Lower lobe of right lung (tissue), 2 donors: ENCODE measurements at regions not wholly inside any gene's neighbourhood (a gene's known extent, or its start where the extent isn't known, plus 50 kb on each side); places are given as distances from the start of the nearest gene placed in this dataset.

Source experiments
- ATAC-seq, 2 donors: fragments of 200-7000 bp; cut with Tn5 transposase; one replicate each; pipeline ENCODE4 v1.9.1; 2020 to 2022; ENCODE audit warnings: mild to moderate bottlenecking in 2 of 2, moderate library complexity in 2 of 2
- DNase-seq: peaks from one replicate; pipeline ENCODE4 v3.0.0-alpha.2; 2020
- H3K27ac ChIP-seq: fragments of 200-600 bp; one replicate; pipeline ENCODE4 v1.8.0; 2022
- H3K27me3 ChIP-seq: fragments of 200-600 bp; one replicate; pipeline ENCODE4 v1.8.0; 2022; ENCODE audit warnings: low read depth
- H3K36me3 ChIP-seq: fragments of 200-600 bp; one replicate; pipeline ENCODE4 v1.8.0; 2022; ENCODE audit warnings: mild to moderate bottlenecking
- H3K4me1 ChIP-seq: fragments of 200-600 bp; one replicate; pipeline ENCODE4 v1.8.0; 2022
- H3K4me3 ChIP-seq: fragments of 200-600 bp; one replicate; pipeline ENCODE4 v1.8.0; 2022; ENCODE audit warnings: mild to moderate bottlenecking
- H3K9me3 ChIP-seq: fragments of 200-600 bp; one replicate; pipeline ENCODE4 v1.8.0; 2022
- intact Hi-C: fragments of 100-400 bp; cut with DNase I; formaldehyde crosslinking; loops from one replicate; pipeline ENCODE4 v1.11.0; 2022
- TF ChIP-seq, protein P1 (sequence below): fragments of 200-600 bp; IDR thresholded peaks from one replicate; pipeline ENCODE4 v1.8.0; 2022; ENCODE audit warnings: antibody characterized with exemption, mild to moderate bottlenecking
- donor health status: DM: no; HTN: yes; CAD: no; lungs with severe emphysema.

- intact Hi-C loops: no loop called here
- Histone ChIP-seq H3K36me3 (no peaks in the 10 kb centered on the region), H3K27me3 (no peaks in the 10 kb centered on the region), H3K27ac (no peak overlapping the region), H3K4me3 (no peak overlapping the region), H3K4me1 (peaks cover 4% of the 10 kb centered on the region), H3K9me3 (peaks cover 19% of the 10 kb centered on the region)
- peak; percentile 57 to 75 for ATAC-seq
- TF ChIP-seq, protein P1, sequence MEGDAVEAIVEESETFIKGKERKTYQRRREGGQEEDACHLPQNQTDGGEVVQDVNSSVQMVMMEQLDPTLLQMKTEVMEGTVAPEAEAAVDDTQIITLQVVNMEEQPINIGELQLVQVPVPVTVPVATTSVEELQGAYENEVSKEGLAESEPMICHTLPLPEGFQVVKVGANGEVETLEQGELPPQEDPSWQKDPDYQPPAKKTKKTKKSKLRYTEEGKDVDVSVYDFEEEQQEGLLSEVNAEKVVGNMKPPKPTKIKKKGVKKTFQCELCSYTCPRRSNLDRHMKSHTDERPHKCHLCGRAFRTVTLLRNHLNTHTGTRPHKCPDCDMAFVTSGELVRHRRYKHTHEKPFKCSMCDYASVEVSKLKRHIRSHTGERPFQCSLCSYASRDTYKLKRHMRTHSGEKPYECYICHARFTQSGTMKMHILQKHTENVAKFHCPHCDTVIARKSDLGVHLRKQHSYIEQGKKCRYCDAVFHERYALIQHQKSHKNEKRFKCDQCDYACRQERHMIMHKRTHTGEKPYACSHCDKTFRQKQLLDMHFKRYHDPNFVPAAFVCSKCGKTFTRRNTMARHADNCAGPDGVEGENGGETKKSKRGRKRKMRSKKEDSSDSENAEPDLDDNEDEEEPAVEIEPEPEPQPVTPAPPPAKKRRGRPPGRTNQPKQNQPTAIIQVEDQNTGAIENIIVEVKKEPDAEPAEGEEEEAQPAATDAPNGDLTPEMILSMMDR: no peak
- DNase-seq: no peak
These were observed 75.1 kb downstream of the CRPPA start for GRCh38 chr7:16345979-16346958.

DNA sequence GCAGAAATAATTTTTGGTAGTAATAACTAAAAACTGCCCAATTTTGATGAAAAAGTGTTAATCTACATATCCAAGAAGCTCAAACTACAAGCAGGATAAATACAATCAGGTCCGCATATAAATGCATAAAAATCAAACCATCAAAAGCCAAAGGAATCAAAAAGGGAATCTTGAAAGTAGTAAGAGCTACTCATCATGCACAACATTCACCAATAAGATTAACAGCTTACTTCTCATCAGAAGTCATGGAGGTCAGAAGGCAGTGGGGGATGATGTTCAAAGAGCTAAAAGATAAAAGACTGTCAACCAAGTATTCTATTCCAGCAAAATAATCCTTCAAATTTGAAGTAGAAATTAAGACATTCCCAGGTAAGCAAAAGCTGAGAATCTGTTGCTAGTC, 76.4 kb downstream of the CRPPA start:
- Histone ChIP-seq H3K27me3 (no peaks in the 10 kb centered on the region), H3K4me1 (peaks cover 4% of the 10 kb centered on the region), H3K4me3 (no peak overlapping the region), H3K36me3 (no peaks in the 10 kb centered on the region), H3K27ac (no peak overlapping the region), H3K9me3 (peaks cover 19% of the 10 kb centered on the region)
- DNase-seq (no peak), ATAC-seq (no peak)
- intact Hi-C loops: no loop called here
- TF ChIP-seq, protein P1: no peak

- TF ChIP-seq, protein P1: no peak
- Histone ChIP-seq H3K27ac (no peak overlapping the region), H3K27me3 (no peaks in the 10 kb centered on the region), H3K36me3 (no peaks in the 10 kb centered on the region), H3K9me3 (peaks cover 14% of the 10 kb centered on the region), H3K4me1 (peaks cover 4% of the 10 kb centered on the region), H3K4me3 (no peak overlapping the region)
- DNase-seq (no peak), ATAC-seq (no peak)
- intact Hi-C loops: no loop called here
These were observed 77.7 kb downstream of the CRPPA start for GRCh38 chr7:16343612-16344011.

GRCh38 chr7:16338065-16338464, 83.3 kb downstream of the CRPPA start:
- H3K9me3 ChIP-seq: peaks cover 7% of the 10 kb centered on the region
- no peak for ATAC-seq
- no peak for DNase-seq

GRCh38 chr7:16326106-16326505, 95.2 kb downstream of the CRPPA start:
- Histone ChIP-seq H3K27ac (no peak overlapping the region), H3K27me3 (no peaks in the 10 kb centered on the region), H3K4me1 (no peaks in the 10 kb centered on the region), H3K9me3 (no peaks in the 10 kb centered on the region), H3K36me3 (no peaks in the 10 kb centered on the region), H3K4me3 (no peak overlapping the region)
- no peak for DNase-seq
- ATAC-seq: no peak
- intact Hi-C loops: no loop called here
- TF ChIP-seq, protein P1: no peak

More at GRCh38 chr7:16338065-16338464, 83.3 kb downstream of the CRPPA start:
- H3K27me3 ChIP-seq: no peaks in the 10 kb centered on the region
- H3K4me1 ChIP-seq: no peaks in the 10 kb centered on the region
- H3K4me3 ChIP-seq: no peak overlapping the region
- H3K36me3 ChIP-seq: no peaks in the 10 kb centered on the region
- TF ChIP-seq, protein P1: no peak
- H3K27ac ChIP-seq: no peak overlapping the region
- intact Hi-C loops: no loop called here
